ENCODE measurements at regions not wholly inside any gene's neighbourhood (a gene's known extent, or its start where the extent isn't known, plus 50 kb on each side); places are given as distances from the start of the nearest gene placed in this dataset.

DNA sequence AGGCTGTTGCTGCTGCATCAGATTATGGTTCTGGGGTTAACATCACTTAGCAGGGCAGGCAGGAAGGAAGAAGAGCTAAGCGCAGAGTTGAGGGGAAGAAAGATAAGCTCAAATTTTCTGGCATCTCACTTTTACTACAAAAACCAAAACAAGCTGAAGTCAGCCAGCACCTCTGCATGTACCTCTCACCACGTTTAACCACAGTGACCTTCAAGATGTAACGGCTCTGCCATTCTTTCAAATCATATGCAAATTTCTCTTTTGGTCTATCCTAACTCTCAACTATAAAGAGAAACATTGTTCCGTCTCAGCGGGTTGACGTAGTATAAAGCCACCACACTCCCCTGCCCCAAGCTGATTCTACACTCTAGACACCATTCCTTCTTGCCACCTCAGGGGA is 154.4 kb downstream of the OMA1 start:
- TF ChIP-seq CTCF (IDR thresholded peaks at IDR 0.05) (no peak), POLR2A (IDR thresholded peaks at IDR 0.05) (no peak)
